Spleen (tissue), 7 donors: ENCODE measurements at regions not wholly inside any gene's neighbourhood (a gene's known extent, or its start where the extent isn't known, plus 50 kb on each side); places are given as distances from the start of the nearest gene placed in this dataset.

Experiments used
- POLR2A ChIP-seq, 3 donors: fragments of 450-650 bp; IDR thresholded peaks; one replicate each; pipeline ENCODE4 v1.5.1; 2017; ENCODE audit warnings: antibody characterized with exemption in 3 of 3, mild to moderate bottlenecking in 1 of 3
- TF ChIP-seq, protein P1 (sequence below), 11 experiments: fragments of 200-600 bp in 7 of 11; fragments of 450-650 bp in 4 of 11; sonication (generic) in 4 of 11; IDR thresholded peaks in 8 of 11; conservative IDR thresholded peaks in 3 of 11; 1 replicate in 7 of 11; 2 replicates in 4 of 11; pipeline versions ENCODE4 v1.4.0 to v1.8.0; 2016 to 2021; ENCODE audit warnings: antibody characterized with exemption in 11 of 11, inconsistent platforms in 4 of 11, mild to moderate bottlenecking in 1 of 11
- donor health status: DM: no; HTN: no; CAD: no; lungs with moderate emphysema.
- donor health status: DM: no; HTN: no; CAD: no.
- donor health status: DM: no; HTN: no; CAD: no.

DNA sequence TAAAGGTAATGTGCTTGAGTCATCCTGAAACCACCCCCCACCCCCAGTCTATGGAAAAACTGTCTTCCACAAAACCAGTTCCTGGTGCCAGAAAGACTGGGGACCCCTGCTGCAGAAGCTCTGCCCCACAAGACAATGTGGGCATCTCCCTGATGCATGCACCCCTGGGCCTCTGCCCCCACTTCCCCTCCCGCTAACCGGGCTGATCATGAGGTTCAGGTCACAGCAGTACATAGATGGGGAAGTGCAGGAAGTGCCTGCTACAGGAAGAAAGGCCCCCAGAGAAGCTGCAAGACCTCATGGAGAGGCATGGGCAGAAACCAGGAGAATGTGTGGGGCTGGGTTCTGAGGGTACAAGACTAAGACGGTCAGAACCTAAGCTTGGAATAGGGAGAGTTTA is 243.4 kb upstream of the ID2 start:
- no peak for TF ChIP-seq POLR2A (IDR thresholded peaks at IDR 0.05)
- TF ChIP-seq, protein P1, sequence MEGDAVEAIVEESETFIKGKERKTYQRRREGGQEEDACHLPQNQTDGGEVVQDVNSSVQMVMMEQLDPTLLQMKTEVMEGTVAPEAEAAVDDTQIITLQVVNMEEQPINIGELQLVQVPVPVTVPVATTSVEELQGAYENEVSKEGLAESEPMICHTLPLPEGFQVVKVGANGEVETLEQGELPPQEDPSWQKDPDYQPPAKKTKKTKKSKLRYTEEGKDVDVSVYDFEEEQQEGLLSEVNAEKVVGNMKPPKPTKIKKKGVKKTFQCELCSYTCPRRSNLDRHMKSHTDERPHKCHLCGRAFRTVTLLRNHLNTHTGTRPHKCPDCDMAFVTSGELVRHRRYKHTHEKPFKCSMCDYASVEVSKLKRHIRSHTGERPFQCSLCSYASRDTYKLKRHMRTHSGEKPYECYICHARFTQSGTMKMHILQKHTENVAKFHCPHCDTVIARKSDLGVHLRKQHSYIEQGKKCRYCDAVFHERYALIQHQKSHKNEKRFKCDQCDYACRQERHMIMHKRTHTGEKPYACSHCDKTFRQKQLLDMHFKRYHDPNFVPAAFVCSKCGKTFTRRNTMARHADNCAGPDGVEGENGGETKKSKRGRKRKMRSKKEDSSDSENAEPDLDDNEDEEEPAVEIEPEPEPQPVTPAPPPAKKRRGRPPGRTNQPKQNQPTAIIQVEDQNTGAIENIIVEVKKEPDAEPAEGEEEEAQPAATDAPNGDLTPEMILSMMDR (IDR thresholded peaks at IDR 0.05 in 8 of 11, conservative IDR thresholded peaks at IDR 0.05 in 3 of 11) = no peak
